ENCODE measurements at regions not wholly inside any gene's neighbourhood (a gene's known extent, or its start where the extent isn't known, plus 50 kb on each side); places are given as distances from the start of the nearest gene placed in this dataset.

- DNase-seq (ENCODE audit: low read depth), result no peak
Observed at GRCh38 chr2:105652014-105652796, 92.5 kb upstream of the NCK2 start.

GRCh38 chr2:105649534-105649933 lies 95.2 kb upstream of the NCK2 start:
- DNase-seq (ENCODE audit: low read depth), result no peak

GRCh38 chr2:105647731-105648130 lies 97.0 kb upstream of the NCK2 start:
- no peak for DNase-seq (ENCODE audit: low read depth)

- DNase-seq (ENCODE audit: low read depth), result no peak
Observed at GRCh38 chr2:105646774-105647076, 98.0 kb upstream of the NCK2 start.

- no peak for DNase-seq (ENCODE audit: low read depth)
Observed at GRCh38 chr2:105645938-105646773, 98.6 kb upstream of the NCK2 start.

- no peak for DNase-seq (ENCODE audit: low read depth)
Observed at GRCh38 chr2:105645031-105645937, 99.4 kb upstream of the NCK2 start.

GRCh38 chr2:105644174-105644980 lies 100.3 kb upstream of the NCK2 start:
- DNase-seq (ENCODE audit: low read depth), result no peak

GRCh38 chr2:105643405-105644173 lies 101.1 kb upstream of the NCK2 start:
- DNase-seq (ENCODE audit: low read depth), result no peak

GRCh38 chr2:105641389-105641811 lies 103.3 kb upstream of the NCK2 start:
- no peak for DNase-seq (ENCODE audit: low read depth)

GRCh38 chr2:105640246-105640645 lies 104.5 kb upstream of the NCK2 start:
- DNase-seq (ENCODE audit: low read depth), result no peak

- no peak for DNase-seq (ENCODE audit: low read depth)
Observed at GRCh38 chr2:105636109-105636740, 108.5 kb upstream of the NCK2 start.

- no peak for DNase-seq (ENCODE audit: low read depth)
Observed at GRCh38 chr2:105635564-105635963, 109.1 kb upstream of the NCK2 start.

- DNase-seq (ENCODE audit: low read depth), result no peak
Observed at GRCh38 chr2:105634198-105634597, 110.5 kb upstream of the NCK2 start.

GRCh38 chr2:105631922-105632321 lies 112.8 kb upstream of the NCK2 start:
- DNase-seq (ENCODE audit: low read depth), result no peak

- DNase-seq (ENCODE audit: low read depth), result no peak
Observed at GRCh38 chr2:105631011-105631410, 113.7 kb upstream of the NCK2 start.

- DNase-seq (ENCODE audit: low read depth), result no peak
Observed at GRCh38 chr2:105629634-105630033, 115.1 kb upstream of the NCK2 start.

- no peak for DNase-seq (ENCODE audit: low read depth)
Observed at GRCh38 chr2:105627534-105627933, 117.2 kb upstream of the NCK2 start.

GRCh38 chr2:105626966-105627340 lies 117.8 kb upstream of the NCK2 start:
- DNase-seq (ENCODE audit: low read depth), result no peak

- DNase-seq (ENCODE audit: low read depth), result no peak
Observed at GRCh38 chr2:105626212-105626965, 118.3 kb upstream of the NCK2 start.

- no peak for DNase-seq (ENCODE audit: low read depth)
Observed at GRCh38 chr2:105625632-105626031, 119.1 kb upstream of the NCK2 start.
